Progenitor cell of endocrine pancreas (in vitro differentiated cells): ENCODE measurements at regions not wholly inside any gene's neighbourhood (a gene's known extent, or its start where the extent isn't known, plus 50 kb on each side); places are given as distances from the start of the nearest gene placed in this dataset.

Experiments used
- DNase-seq: peaks from one replicate; pipeline ENCODE4 v3.0.0; 2021; ENCODE audit warnings: low spot score; ENCODE audit not compliant: unreplicated experiment
- H3K27ac Mint-ChIP-seq: 2 replicates; pipeline ENCODE4 v1.8.0; 2021; ENCODE audit warnings: mild to moderate bottlenecking, moderate library complexity, mixed read lengths
- H3K27me3 Mint-ChIP-seq: 2 replicates; pipeline ENCODE4 v1.8.0; 2021; ENCODE audit warnings: mixed read lengths
- H3K36me3 Mint-ChIP-seq: 2 replicates; pipeline ENCODE4 v1.8.0; 2022; ENCODE audit warnings: mixed read lengths; ENCODE audit not compliant: insufficient read depth
- H3K4me1 Mint-ChIP-seq: 2 replicates; pipeline ENCODE4 v1.8.0; 2021; ENCODE audit warnings: low read depth, mixed read lengths
- H3K4me3 Mint-ChIP-seq: 2 replicates; pipeline ENCODE4 v1.8.0; 2021; ENCODE audit warnings: low read depth, mild to moderate bottlenecking, moderate library complexity, mixed read lengths
- H3K9me3 Mint-ChIP-seq: 2 replicates; pipeline ENCODE4 v1.8.0; 2021; ENCODE audit warnings: low read depth, mixed read lengths
- TF ChIP-seq, protein P1 (sequence below): fragments of 200-600 bp; sonication (generic); IDR thresholded peaks from one replicate; pipeline ENCODE4 v1.5.0; 2021; ENCODE audit warnings: antibody characterized with exemption, mild to moderate bottlenecking; ENCODE audit not compliant: unreplicated experiment

DNA sequence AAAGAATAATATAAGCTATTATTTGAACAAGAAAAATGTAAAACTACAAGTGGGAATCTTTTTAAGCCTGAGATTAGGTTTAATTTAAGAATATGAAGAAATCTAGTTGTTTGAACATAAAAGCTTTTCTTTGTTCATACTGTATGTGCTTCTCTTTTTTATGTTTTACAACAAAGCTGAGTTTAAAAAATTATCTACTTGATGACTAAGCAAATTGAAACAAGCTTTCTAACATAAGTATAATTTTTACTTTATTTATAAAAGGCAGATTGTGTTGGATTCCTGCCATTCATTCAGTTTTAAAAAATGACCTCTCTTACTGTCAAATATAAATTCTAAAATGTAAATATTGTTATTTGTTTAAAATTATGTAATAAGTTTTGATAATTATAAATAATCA, 958.2 kb downstream of the DNAJB9 start:
- Mint-ChIP-seq H3K9me3 (no peaks in the 10 kb centered on the region), H3K36me3 (no peaks in the 10 kb centered on the region), H3K4me1 (peaks cover 3% of the 10 kb centered on the region), H3K27ac (no peak overlapping the region), H3K27me3 (no peaks in the 10 kb centered on the region), H3K4me3 (no peak overlapping the region)
- TF ChIP-seq, protein P1, sequence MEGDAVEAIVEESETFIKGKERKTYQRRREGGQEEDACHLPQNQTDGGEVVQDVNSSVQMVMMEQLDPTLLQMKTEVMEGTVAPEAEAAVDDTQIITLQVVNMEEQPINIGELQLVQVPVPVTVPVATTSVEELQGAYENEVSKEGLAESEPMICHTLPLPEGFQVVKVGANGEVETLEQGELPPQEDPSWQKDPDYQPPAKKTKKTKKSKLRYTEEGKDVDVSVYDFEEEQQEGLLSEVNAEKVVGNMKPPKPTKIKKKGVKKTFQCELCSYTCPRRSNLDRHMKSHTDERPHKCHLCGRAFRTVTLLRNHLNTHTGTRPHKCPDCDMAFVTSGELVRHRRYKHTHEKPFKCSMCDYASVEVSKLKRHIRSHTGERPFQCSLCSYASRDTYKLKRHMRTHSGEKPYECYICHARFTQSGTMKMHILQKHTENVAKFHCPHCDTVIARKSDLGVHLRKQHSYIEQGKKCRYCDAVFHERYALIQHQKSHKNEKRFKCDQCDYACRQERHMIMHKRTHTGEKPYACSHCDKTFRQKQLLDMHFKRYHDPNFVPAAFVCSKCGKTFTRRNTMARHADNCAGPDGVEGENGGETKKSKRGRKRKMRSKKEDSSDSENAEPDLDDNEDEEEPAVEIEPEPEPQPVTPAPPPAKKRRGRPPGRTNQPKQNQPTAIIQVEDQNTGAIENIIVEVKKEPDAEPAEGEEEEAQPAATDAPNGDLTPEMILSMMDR: no peak
- DNase-seq: no peak

DNA sequence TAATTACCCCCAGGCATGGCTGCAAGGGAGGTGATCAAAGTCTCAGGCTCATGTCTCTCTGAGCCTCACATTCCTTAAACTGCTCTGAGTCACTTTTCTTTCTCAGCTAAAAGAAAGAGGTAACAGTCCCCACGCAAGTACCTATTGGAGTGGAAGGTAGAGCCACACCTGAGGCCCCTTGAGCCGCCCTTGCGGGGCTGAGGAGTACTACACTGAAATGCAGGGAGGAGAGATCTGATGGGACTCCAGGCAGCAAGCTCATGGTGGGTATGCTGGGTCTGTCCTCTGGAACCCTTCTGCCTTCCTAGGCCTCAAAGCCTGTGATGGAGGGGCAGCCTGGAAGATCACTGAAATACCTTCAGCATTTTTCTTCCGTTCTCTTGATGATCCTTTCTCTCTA, 960.0 kb downstream of the DNAJB9 start:
- H3K27me3 Mint-ChIP-seq: no peaks in the 10 kb centered on the region
- no peak overlapping the region for H3K27ac Mint-ChIP-seq
- DNase-seq: no peak
- H3K4me3 Mint-ChIP-seq: no peak overlapping the region
- H3K36me3 Mint-ChIP-seq: no peaks in the 10 kb centered on the region
- TF ChIP-seq, protein P1: no peak
- peaks cover 6% of the 10 kb centered on the region for H3K4me1 Mint-ChIP-seq
- H3K9me3 Mint-ChIP-seq: no peaks in the 10 kb centered on the region

DNA sequence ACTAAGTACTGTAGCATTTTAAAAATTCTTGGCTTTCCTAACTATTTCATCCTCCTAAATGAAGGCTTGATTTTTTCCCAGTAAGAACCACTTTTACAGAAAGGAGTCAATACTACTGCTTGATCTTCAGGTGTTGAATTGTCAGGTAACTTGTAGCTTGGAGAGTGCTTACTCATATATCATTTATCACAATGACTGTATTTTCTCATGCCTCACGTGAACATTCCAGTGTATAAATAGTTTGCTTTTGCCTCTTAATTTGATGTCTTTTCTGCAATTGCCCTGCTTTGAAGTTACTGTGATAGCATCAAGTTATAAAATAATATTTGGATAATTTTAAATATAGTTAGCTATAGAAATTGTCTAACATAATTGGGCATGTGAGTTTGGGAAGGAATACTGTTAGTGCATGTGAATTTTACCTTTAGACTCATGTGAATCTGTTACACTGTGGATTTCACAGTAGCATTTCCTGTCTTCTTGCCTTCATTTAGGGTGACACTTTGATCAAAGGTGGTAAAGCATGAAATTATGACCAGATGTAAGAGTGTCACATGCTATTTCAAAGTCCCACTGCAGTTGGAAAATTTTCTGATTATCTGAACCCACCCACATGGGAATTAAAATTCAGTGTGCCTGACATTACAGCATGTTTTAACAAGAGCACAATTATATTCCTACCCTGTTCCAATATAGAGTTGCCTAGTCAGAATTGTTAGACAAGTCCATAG, 962.8 kb downstream of the DNAJB9 start:
- Mint-ChIP-seq H3K36me3 (no peaks in the 10 kb centered on the region), H3K27ac (no peak overlapping the region), H3K9me3 (no peaks in the 10 kb centered on the region), H3K4me3 (no peak overlapping the region), H3K27me3 (no peaks in the 10 kb centered on the region), H3K4me1 (peaks cover 6% of the 10 kb centered on the region)
- TF ChIP-seq, protein P1: no peak
- DNase-seq: no peak

DNA sequence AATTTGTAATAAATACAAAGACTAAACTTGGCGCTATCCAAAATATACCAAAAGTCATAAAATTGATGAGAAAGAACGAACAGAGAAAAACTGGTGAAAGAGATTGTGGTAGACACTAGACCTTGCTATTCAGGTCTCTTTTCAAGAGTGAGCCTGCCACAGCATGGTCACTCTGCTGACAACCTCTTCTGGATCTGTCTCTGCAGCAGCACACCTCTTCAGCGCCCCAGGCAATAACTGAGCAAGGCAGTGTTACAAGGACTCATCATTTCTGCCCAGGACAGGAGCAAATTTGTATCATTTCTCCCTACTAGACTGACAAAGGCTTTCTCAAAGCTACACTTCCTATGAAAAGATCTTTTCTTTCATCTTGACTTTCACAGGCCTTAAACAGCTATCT, 976.0 kb downstream of the DNAJB9 start:
- TF ChIP-seq, protein P1: no peak
- no peak overlapping the region for H3K27ac Mint-ChIP-seq

DNA sequence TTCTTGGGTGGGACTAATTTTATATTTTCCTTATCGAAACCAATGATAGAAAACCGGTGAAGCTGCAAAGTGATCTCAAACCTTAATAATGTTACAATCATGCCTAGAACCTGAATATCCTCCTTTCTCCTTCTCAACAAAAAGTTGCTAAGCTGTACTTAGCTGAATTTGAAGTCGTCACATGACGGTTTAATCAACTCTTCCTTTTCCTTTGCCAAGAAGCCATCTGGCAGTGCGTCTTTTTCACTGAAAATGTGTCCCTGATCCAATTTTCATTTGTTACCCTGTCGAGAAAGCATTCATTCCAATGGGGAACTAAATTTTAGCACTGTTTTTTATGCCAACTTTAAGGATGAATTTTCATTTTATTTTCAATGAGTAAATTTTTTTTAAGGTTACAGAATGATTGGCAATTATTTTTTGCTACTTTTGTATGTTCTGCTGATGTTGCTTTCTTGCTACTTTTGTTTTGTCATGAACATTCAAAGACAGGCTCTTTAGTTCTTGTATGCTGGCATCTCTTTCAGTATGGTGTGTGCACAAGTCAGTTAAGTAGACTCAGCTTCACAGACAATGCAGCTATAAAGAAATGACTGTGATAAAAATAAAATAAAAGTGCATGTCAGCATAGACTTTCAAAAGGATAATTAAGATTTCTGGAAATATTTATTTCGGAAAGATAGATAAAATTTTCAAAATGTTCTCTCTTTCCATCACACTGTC, 980.0 kb downstream of the DNAJB9 start:
- no peak for DNase-seq
- H3K4me3 Mint-ChIP-seq: no peak overlapping the region
- TF ChIP-seq, protein P1: no peak
- H3K27me3 Mint-ChIP-seq: no peaks in the 10 kb centered on the region
- H3K36me3 Mint-ChIP-seq: peaks cover 2% of the 10 kb centered on the region
- H3K4me1 Mint-ChIP-seq: peaks cover 2% of the 10 kb centered on the region
- H3K9me3 Mint-ChIP-seq: peaks cover 8% of the 10 kb centered on the region
- no peak overlapping the region for H3K27ac Mint-ChIP-seq

More for the DNA sequence above, 976.0 kb downstream of the DNAJB9 start:
- Mint-ChIP-seq H3K36me3 (no peaks in the 10 kb centered on the region), H3K9me3 (no peaks in the 10 kb centered on the region), H3K4me1 (peaks cover 8% of the 10 kb centered on the region), H3K4me3 (no peak overlapping the region), H3K27me3 (no peaks in the 10 kb centered on the region)
- no peak for DNase-seq
